Neuronal stem cell (in vitro differentiated cells): ENCODE measurements at regions not wholly inside any gene's neighbourhood (a gene's known extent, or its start where the extent isn't known, plus 50 kb on each side); places are given as distances from the start of the nearest gene placed in this dataset.

Source experiments
- DNase-seq: peaks from one replicate; pipeline ENCODE4 v3.0.0-alpha.2; 2013; ENCODE audit warnings: low spot score
- H2AFZ ChIP-seq: one replicate; pipeline ENCODE4 v1.6.1; 2013; ENCODE audit warnings: mild to moderate bottlenecking, low read length, inconsistent platforms
- H2AK5ac ChIP-seq: 2 replicates; pipeline ENCODE4 v1.6.1; 2013; ENCODE audit warnings: low read depth, mild to moderate bottlenecking, inconsistent platforms, low read length, moderate library complexity, mixed read lengths
- H2BK120ac ChIP-seq: 2 replicates; pipeline ENCODE4 v1.6.1; 2013; ENCODE audit warnings: low read depth, mild to moderate bottlenecking, inconsistent platforms, low read length, moderate library complexity, mixed read lengths
- H2BK12ac ChIP-seq: one replicate; pipeline ENCODE4 v1.6.1; 2013; ENCODE audit warnings: low read length, inconsistent platforms
- H2BK15ac ChIP-seq: 2 replicates; pipeline ENCODE4 v1.6.1; 2013; ENCODE audit warnings: mild to moderate bottlenecking, low read length, inconsistent platforms, mixed read lengths
- H2BK5ac ChIP-seq: one replicate; pipeline ENCODE4 v1.6.1; 2013; ENCODE audit warnings: inconsistent platforms, mild to moderate bottlenecking, low read length, moderate library complexity
- H3K14ac ChIP-seq: one replicate; pipeline ENCODE4 v1.6.1; 2013; ENCODE audit warnings: low read length, inconsistent platforms
- H3K18ac ChIP-seq: 2 replicates; pipeline ENCODE4 v1.6.1; 2013; ENCODE audit warnings: low read length, inconsistent platforms
- H3K23ac ChIP-seq: 2 replicates; pipeline ENCODE4 v1.6.1; 2013; ENCODE audit warnings: low read depth, mild to moderate bottlenecking, mixed read lengths, low read length, inconsistent platforms; ENCODE audit not compliant: poor library complexity
- H3K27ac ChIP-seq: replicated peaks from 3 replicates; pipeline ENCODE4 v1.5.1; 2013; ENCODE audit warnings: low read length, inconsistent platforms
- H3K27me3 ChIP-seq, 3 experiments: 2 replicates each; pipeline ENCODE4 v1.6.1; 2013; ENCODE audit warnings: low read length in 3 of 3, mild to moderate bottlenecking in 2 of 3, inconsistent platforms in 1 of 3, low read depth in 1 of 3, mixed read lengths in 1 of 3, moderate library complexity in 1 of 3; ENCODE audit not compliant: control insufficient read depth in 3 of 3, insufficient read depth in 3 of 3
- H3K36me3 ChIP-seq, 2 donors: replicated peaks in 1 of 2; 2 replicates each; pipeline ENCODE4 v1.6.1; 2013; ENCODE audit warnings: low read length in 2 of 2; ENCODE audit not compliant: control insufficient read depth in 2 of 2, insufficient read depth in 2 of 2
- H3K4ac ChIP-seq: 2 replicates; pipeline ENCODE4 v1.6.1; 2013; ENCODE audit warnings: inconsistent platforms, mild to moderate bottlenecking, low read length, moderate library complexity
- H3K4me1 ChIP-seq, 2 donors: 1 replicate in 1 of 2; 2 replicates in 1 of 2; pipeline ENCODE4 v1.6.1; 2013; ENCODE audit warnings: low read length in 2 of 2, low read depth in 1 of 2; ENCODE audit not compliant: control insufficient read depth in 2 of 2, insufficient read depth in 1 of 2
- H3K4me2 ChIP-seq: one replicate; pipeline ENCODE4 v1.6.1; 2013; ENCODE audit warnings: mild to moderate bottlenecking, low read length, inconsistent platforms; ENCODE audit not compliant: insufficient read depth, poor library complexity, severe bottlenecking
- H3K4me3 ChIP-seq, 2 donors: 2 replicates each; pipeline ENCODE4 v1.5.1; 2013; ENCODE audit warnings: low read length in 2 of 2, mild to moderate bottlenecking in 2 of 2, inconsistent platforms in 1 of 2, moderate library complexity in 1 of 2
- H3K79me1 ChIP-seq: one replicate; pipeline ENCODE4 v1.6.1; 2013; ENCODE audit warnings: low read depth, mild to moderate bottlenecking, inconsistent platforms, low read length, moderate library complexity
- H3K9ac ChIP-seq: one replicate; pipeline ENCODE4 v1.6.1; 2013; ENCODE audit warnings: mild to moderate bottlenecking, low read depth, low read length, inconsistent platforms; ENCODE audit not compliant: poor library complexity
- H3K9me3 ChIP-seq, 2 donors: replicated peaks in 1 of 2; 2 replicates each; pipeline versions ENCODE3 to v1.6.1; 2013; ENCODE audit warnings: low read length in 2 of 2, mild to moderate bottlenecking in 2 of 2, inconsistent platforms in 1 of 2, low read depth in 1 of 2, mixed read lengths in 1 of 2, moderate library complexity in 1 of 2; ENCODE audit not compliant: control insufficient read depth in 2 of 2, insufficient read depth in 1 of 2
- H4K8ac ChIP-seq: one replicate; pipeline ENCODE4 v1.6.1; 2013; ENCODE audit warnings: low read depth, mild to moderate bottlenecking, inconsistent platforms, low read length, moderate library complexity
- H4K91ac ChIP-seq: one replicate; pipeline ENCODE4 v1.6.1; 2013; ENCODE audit warnings: low read length, low read depth, mild to moderate bottlenecking, inconsistent platforms; ENCODE audit not compliant: poor library complexity
- WGBS, 2 donors: extraction: QIAGEN DNeasy Blood & Tissue Kit; methylation state at CpG; one replicate each; pipeline ENCODE4 v1.1.7; 2013; ENCODE audit warnings: missing lambda C conversion rate in 2 of 2, mixed read lengths in 1 of 2; ENCODE audit not compliant: insufficient read length in 2 of 2, insufficient replicate concordance in 1 of 2; ENCODE audit errors: extremely low coverage in 2 of 2; 5-methylcytosine and 5-hydroxymethylcytosine counted together

DNA sequence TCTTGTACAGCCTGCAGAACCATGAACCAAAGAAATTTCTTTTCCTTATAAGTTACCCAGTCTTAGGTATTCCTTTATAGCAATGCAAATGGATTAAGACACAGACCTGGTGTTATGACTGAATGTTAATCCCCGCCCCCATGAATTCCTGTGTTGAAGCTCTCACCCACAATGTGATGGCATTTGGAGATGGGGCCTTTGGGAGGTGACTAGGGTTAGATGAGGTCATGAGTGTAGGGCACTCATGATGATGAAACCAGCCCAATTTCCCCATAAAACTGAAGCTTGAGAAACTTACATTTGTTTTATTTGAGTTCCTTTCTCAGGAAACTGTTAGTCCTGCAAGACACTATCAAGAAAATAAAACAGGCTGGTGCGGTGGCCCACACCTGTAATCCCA, 115.8 kb upstream of the THY1 start:
- no peak overlapping the region for H4K8ac ChIP-seq
- no peak overlapping the region for H3K9ac ChIP-seq
- H4K91ac ChIP-seq: no peak overlapping the region
- peaks cover 0 to 21% (median 0%) of the 10 kb centered on the region in 3 experiments for H3K27me3 ChIP-seq
- H3K4me1 ChIP-seq: peaks cover 7 to 12% of the 10 kb centered on the region in 2 donors
- no CpG with 5 or more reads among the region's 2 CpGs for WGBS, 2 donors
- no peaks in the 10 kb centered on the region for H3K9me3 ChIP-seq
- H2AK5ac ChIP-seq: no peak overlapping the region
- no peak overlapping the region for H2BK120ac ChIP-seq
- H2BK15ac ChIP-seq: no peak overlapping the region
- no peak overlapping the region for H2AFZ ChIP-seq
- H3K23ac ChIP-seq: no peak overlapping the region
- no peak overlapping the region for H3K18ac ChIP-seq
- no peaks in the 10 kb centered on the region for H3K79me1 ChIP-seq
- H3K27ac ChIP-seq: no peak overlapping the region
- H3K4me3 ChIP-seq: no peak overlapping the region
- no peak overlapping the region for H3K4ac ChIP-seq
- H3K4me2 ChIP-seq: no peak overlapping the region
- H3K36me3 ChIP-seq: no peaks in the 10 kb centered on the region
- H2BK12ac ChIP-seq: no peak overlapping the region
- H3K14ac ChIP-seq: no peak overlapping the region
- H2BK5ac ChIP-seq: no peak overlapping the region
- DNase-seq: no peak

DNA sequence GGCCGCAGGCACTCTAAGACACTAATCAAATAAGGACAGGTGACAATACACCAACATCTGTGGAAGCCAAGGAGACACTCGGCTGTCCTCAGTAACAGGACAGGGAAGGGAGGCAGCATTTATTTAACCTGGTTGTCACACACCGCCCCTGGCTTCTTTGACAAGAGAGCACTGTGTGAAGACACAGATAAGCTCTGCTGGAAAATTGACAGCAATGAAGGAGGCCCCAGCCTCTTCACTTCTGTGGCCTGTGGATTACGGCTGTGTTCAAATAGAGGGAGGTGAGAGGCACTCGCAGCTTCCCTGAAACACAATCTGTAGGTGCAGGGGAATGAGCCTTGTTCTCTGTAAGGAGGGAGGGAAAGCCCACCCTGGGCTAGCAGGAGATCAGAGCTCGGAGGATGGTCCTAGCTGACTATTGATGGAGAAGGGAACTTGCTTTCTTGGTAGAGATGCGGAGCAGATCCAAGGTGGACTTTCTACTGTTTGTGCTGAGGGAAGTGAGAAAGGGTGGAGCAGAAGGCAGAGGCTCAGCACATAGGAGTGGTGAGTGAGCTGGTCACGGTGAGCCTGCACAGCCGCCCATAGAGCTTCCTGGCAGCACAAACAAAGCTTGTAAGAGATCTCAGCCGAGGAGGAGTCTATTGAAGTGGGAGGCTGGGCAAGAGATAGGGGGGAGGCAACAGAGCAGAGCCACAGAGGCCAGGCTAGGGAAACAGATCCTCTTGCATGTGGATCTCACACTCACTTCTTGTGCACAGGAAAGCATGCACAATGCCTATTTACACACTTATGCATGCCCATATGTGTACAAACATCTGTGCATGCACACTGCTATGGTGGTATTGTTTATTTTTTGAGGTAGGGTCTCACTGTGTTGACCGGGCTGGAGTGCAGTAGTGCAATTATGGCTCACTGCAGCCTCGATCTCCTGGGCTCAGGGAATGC, 114.6 kb upstream of the THY1 start:
- Histone ChIP-seq H2BK5ac (no peak overlapping the region), H3K23ac (no peak overlapping the region), H2BK12ac (no peak overlapping the region), H3K14ac (no peak overlapping the region), H3K4me1 (peaks cover 7 to 12% of the 10 kb centered on the region in 2 donors), H2AFZ (no peak overlapping the region), H3K36me3 (no peaks in the 10 kb centered on the region), H3K4me3 (no peak overlapping the region), H3K4ac (no peak overlapping the region), H2AK5ac (no peak overlapping the region), H3K4me2 (no peak overlapping the region), H3K27me3 (peaks cover 0 to 22% (median 0%) of the 10 kb centered on the region in 3 experiments), H3K27ac (no peak overlapping the region), H4K91ac (no peak overlapping the region), H2BK120ac (no peak overlapping the region), H3K79me1 (no peaks in the 10 kb centered on the region), H3K9me3 (no peaks in the 10 kb centered on the region), H3K18ac (no peak overlapping the region), H4K8ac (no peak overlapping the region), H2BK15ac (no peak overlapping the region), H3K9ac (no peak overlapping the region)
- no peak for DNase-seq
- WGBS, 2 donors: no CpG with 5 or more reads among the region's 12 CpGs

DNA sequence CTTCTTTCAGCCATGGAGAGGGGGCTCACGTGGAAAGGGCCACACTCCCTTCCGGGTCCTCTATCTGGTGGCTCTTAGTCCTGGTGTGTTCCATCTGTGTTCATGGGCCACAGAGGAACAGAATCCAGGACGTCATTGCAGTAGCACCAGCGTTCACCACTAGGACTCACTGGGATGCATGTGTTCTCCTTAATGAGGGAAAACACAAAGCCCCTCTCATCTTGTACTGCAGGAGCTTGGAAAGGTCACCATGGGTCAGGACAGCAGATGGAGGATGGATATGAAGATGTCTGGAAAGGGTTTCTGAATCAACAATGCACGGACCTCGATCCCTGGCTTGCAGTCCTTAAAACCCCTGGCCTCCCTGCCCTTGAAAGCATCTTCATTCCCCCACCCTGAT, 113.8 kb upstream of the THY1 start:
- no peak overlapping the region for H3K4me3 ChIP-seq
- no peaks in the 10 kb centered on the region for H3K36me3 ChIP-seq
- no peak overlapping the region for H3K9ac ChIP-seq
- no peak overlapping the region for H3K27ac ChIP-seq
- no peak overlapping the region for H4K91ac ChIP-seq
- H3K4me2 ChIP-seq: no peak overlapping the region
- H3K23ac ChIP-seq: no peak overlapping the region
- no peaks in the 10 kb centered on the region for H3K9me3 ChIP-seq
- H2BK12ac ChIP-seq: no peak overlapping the region
- peak overlapping the region; percentile 21 for H3K18ac ChIP-seq
- H2BK120ac ChIP-seq: no peak overlapping the region
- DNase-seq: no peak
- H2BK5ac ChIP-seq: no peak overlapping the region
- H3K14ac ChIP-seq: no peak overlapping the region
- H3K27me3 ChIP-seq: peaks cover 0 to 30% (median 0%) of the 10 kb centered on the region in 3 experiments
- no peak overlapping the region for H2AFZ ChIP-seq
- no peak overlapping the region for H3K4ac ChIP-seq
- H3K79me1 ChIP-seq: no peaks in the 10 kb centered on the region
- H2BK15ac ChIP-seq: no peak overlapping the region
- no CpG with 5 or more reads among the region's 6 CpGs for WGBS, 2 donors
- no peak overlapping the region for H4K8ac ChIP-seq
- no peak overlapping the region for H2AK5ac ChIP-seq
- peaks cover 7 to 12% of the 10 kb centered on the region in 2 donors for H3K4me1 ChIP-seq

DNA sequence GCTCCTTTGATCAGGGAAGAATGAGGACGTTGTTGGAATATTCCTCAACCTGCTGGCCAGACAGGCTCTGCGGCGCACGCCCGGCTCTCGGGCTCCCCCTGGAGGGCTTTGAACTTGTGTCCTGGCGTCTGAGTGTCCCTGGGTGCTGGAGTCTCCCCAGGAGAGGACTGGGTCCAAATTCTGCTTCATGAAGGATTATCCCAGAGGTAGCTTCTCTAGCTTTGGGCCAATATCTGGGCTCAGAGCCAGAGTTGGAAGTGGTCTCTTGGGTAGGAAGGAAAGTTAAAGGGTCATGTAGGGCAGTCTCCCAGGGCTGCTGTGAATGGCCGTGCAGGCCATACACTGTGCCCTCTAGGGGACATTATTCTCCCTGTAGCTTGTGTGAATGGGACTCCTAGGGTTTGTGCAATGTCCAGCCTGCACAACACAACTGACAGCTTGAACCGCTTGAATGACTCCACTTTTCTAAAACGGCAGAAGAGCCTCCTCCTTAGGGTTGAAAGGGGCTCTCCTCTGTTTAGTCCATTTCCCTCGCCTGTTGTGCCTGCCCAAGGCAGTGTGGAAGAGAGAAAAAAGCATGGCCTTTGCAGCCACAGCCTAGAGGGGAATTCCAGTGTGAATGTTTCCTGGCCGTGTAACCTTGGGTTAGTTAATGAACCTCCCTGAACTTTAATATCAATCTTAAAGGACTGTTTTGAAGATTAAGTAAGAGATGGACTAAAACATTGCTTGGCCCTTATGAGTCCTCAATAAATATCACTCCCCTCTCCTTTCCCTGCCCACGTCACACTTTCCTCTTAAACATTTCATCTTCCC, 111.2 kb upstream of the THY1 start:
- Histone ChIP-seq H3K18ac (no peak overlapping the region), H3K4me3 (no peak overlapping the region), H3K4ac (no peak overlapping the region), H3K9me3 (no peaks in the 10 kb centered on the region), H2AFZ (peak overlapping the region; percentile 60), H2BK15ac (no peak overlapping the region), H3K36me3 (no peaks in the 10 kb centered on the region), H4K8ac (no peak overlapping the region), H3K23ac (no peak overlapping the region), H3K79me1 (no peaks in the 10 kb centered on the region), H4K91ac (no peak overlapping the region), H3K27me3 (peaks cover 0 to 49% (median 0%) of the 10 kb centered on the region in 3 experiments), H3K14ac (no peak overlapping the region), H3K27ac (no peak overlapping the region), H3K4me2 (no peak overlapping the region), H2AK5ac (no peak overlapping the region), H3K9ac (no peak overlapping the region), H3K4me1 (peaks cover 6 to 7% of the 10 kb centered on the region in 2 donors), H2BK5ac (no peak overlapping the region), H2BK120ac (no peak overlapping the region), H2BK12ac (no peak overlapping the region)
- WGBS, 2 donors: 100% methylated on average over 1 of the region's 13 CpGs; no CpG with 5 or more reads in 1 of the 2 donors
- DNase-seq: peak; percentile 61
